SU-DHL-6 (cell line): ENCODE measurements at regions not wholly inside any gene's neighbourhood (a gene's known extent, or its start where the extent isn't known, plus 50 kb on each side); places are given as distances from the start of the nearest gene placed in this dataset.

ENCODE experiments used
- CTCF ChIP-seq: fragments of 200-600 bp; sonication (generic); IDR thresholded peaks from one replicate; pipeline ENCODE4 v1.5.1; 2017; ENCODE audit warnings: antibody characterized with exemption, mild to moderate bottlenecking, low read length, moderate library complexity; ENCODE audit not compliant: insufficient read depth, poor library complexity, severe bottlenecking
- EZH2phosphoT487 ChIP-seq: fragments of 200-600 bp; sonication (generic), shearing (Covaris generic); conservative IDR thresholded peaks from 2 replicates; pipeline ENCODE4 v1.6.1; 2018; ENCODE audit warnings: mild to moderate bottlenecking, antibody characterized with exemption, low read length, moderate library complexity, mixed read lengths

- no peak for TF ChIP-seq CTCF
- TF ChIP-seq EZH2phosphoT487, result no peak
Observed at GRCh38 chr12:63457428-63457827, 210.9 kb downstream of the DPY19L2 start.
